ENCODE measurements at regions not wholly inside any gene's neighbourhood (a gene's known extent, or its start where the extent isn't known, plus 50 kb on each side); places are given as distances from the start of the nearest gene placed in this dataset.

GRCh38 chr10:3723766-3724165 lies 61.2 kb downstream of the KLF6 start:
- no peaks in the 10 kb centered on the region for H3K4me1 ChIP-seq (ENCODE audit: control insufficient read depth, low read length)
- H3K4me3 ChIP-seq (ENCODE audit: low read length), result no peak overlapping the region
- no peak overlapping the region for H3K27ac ChIP-seq (ENCODE audit: low read depth, low read length)
- H3F3A ChIP-seq (ENCODE audit: control insufficient read depth, insufficient read depth), result no peaks in the 10 kb centered on the region
- no peaks in the 10 kb centered on the region for H3K36me3 ChIP-seq (ENCODE audit: control insufficient read depth, low read length)
- TF ChIP-seq, protein P1, sequence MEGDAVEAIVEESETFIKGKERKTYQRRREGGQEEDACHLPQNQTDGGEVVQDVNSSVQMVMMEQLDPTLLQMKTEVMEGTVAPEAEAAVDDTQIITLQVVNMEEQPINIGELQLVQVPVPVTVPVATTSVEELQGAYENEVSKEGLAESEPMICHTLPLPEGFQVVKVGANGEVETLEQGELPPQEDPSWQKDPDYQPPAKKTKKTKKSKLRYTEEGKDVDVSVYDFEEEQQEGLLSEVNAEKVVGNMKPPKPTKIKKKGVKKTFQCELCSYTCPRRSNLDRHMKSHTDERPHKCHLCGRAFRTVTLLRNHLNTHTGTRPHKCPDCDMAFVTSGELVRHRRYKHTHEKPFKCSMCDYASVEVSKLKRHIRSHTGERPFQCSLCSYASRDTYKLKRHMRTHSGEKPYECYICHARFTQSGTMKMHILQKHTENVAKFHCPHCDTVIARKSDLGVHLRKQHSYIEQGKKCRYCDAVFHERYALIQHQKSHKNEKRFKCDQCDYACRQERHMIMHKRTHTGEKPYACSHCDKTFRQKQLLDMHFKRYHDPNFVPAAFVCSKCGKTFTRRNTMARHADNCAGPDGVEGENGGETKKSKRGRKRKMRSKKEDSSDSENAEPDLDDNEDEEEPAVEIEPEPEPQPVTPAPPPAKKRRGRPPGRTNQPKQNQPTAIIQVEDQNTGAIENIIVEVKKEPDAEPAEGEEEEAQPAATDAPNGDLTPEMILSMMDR (IDR thresholded peaks at IDR 0.05; ENCODE audit: low read depth, low read length, poor library complexity, severe bottlenecking), result no peak
- TF ChIP-seq EZH2phosphoT487 (IDR thresholded peaks at IDR 0.05; ENCODE audit: borderline replicate concordance, low read length), result no peak
- no peaks in the 10 kb centered on the region for H3K9me3 ChIP-seq (ENCODE audit: control insufficient read depth, insufficient read depth, low read length)
- H3K9me2 ChIP-seq (replicated peaks; ENCODE audit: control insufficient read depth, low read length), result no peaks in the 10 kb centered on the region
- no peak overlapping the region for H3K4me2 ChIP-seq (ENCODE audit: low read length)
- H3K27me3 ChIP-seq (ENCODE audit: control insufficient read depth, low read length), result no peaks in the 10 kb centered on the region
- H4K20me1 ChIP-seq (ENCODE audit: control insufficient read depth, insufficient read depth, low read depth, low read length), result no peaks in the 10 kb centered on the region
- no peaks in the 10 kb centered on the region for H3K79me2 ChIP-seq (ENCODE audit: control insufficient read depth, low read length)

DNA sequence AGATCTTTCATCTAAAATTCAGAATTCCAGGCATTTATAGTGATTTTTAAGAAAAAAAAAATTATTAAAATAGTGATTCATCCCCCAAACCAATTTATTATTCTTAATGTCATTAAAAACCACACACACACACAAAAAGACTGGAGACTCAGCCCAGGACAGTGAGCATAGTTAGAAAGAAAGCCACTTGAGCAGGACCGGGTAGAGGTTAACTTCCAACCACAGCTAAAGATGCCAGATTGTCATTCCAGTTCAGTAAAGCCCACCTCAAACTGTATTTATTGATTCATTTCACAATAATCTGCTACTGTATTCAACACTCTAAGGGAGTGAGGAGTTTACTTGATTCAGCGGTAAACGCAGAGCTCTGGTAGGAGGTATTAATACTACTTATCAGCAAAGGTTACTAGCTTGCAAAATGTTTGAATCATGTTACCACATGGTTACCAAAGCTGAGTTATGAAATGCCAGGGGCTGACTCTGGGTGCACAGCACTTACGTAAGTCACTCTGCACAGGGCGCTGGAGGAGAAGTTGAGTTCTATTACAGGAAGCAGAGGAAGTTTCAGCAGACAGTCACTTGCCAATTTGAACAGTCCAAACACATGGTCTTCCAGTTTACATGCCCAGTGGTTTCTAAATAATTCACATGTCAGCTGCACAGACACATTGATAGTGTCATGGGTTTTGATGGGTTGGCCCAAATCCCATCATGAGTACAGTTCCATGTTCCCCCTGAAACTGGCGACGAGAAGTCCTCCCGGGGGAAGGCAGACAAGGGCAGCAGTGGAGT lies 64.6 kb downstream of the KLF6 start:
- Histone ChIP-seq H3K4me3 (ENCODE audit: low read length) (no peak overlapping the region), H3K9me2 (replicated peaks; ENCODE audit: control insufficient read depth, low read length) (no peaks in the 10 kb centered on the region), H3K79me2 (ENCODE audit: control insufficient read depth, low read length) (no peaks in the 10 kb centered on the region), H3K27ac (ENCODE audit: low read depth, low read length) (no peak overlapping the region), H3K9me3 (ENCODE audit: control insufficient read depth, insufficient read depth, low read length) (no peaks in the 10 kb centered on the region), H3K36me3 (ENCODE audit: control insufficient read depth, low read length) (no peaks in the 10 kb centered on the region), H3F3A (ENCODE audit: control insufficient read depth, insufficient read depth) (no peaks in the 10 kb centered on the region), H3K4me2 (ENCODE audit: low read length) (no peak overlapping the region), H4K20me1 (ENCODE audit: control insufficient read depth, insufficient read depth, low read depth, low read length) (no peaks in the 10 kb centered on the region), H3K27me3 (ENCODE audit: control insufficient read depth, low read length) (no peaks in the 10 kb centered on the region), H3K4me1 (ENCODE audit: control insufficient read depth, low read length) (no peaks in the 10 kb centered on the region)
- TF ChIP-seq, protein P1 (IDR thresholded peaks at IDR 0.05; ENCODE audit: low read depth, low read length, poor library complexity, severe bottlenecking), result no peak
- no peak for TF ChIP-seq EZH2phosphoT487 (IDR thresholded peaks at IDR 0.05; ENCODE audit: borderline replicate concordance, low read length)

- no peaks in the 10 kb centered on the region for H3K79me2 ChIP-seq (ENCODE audit: control insufficient read depth, low read length)
- H3K4me3 ChIP-seq (ENCODE audit: low read length), result no peak overlapping the region
- H3K4me2 ChIP-seq (ENCODE audit: low read length), result no peak overlapping the region
- H4K20me1 ChIP-seq (ENCODE audit: control insufficient read depth, insufficient read depth, low read depth, low read length), result no peaks in the 10 kb centered on the region
- H3K27ac ChIP-seq (ENCODE audit: low read depth, low read length), result no peak overlapping the region
- no peaks in the 10 kb centered on the region for H3K9me3 ChIP-seq (ENCODE audit: control insufficient read depth, insufficient read depth, low read length)
- H3K4me1 ChIP-seq (ENCODE audit: control insufficient read depth, low read length), result no peaks in the 10 kb centered on the region
- no peaks in the 10 kb centered on the region for H3K36me3 ChIP-seq (ENCODE audit: control insufficient read depth, low read length)
- no peaks in the 10 kb centered on the region for H3K9me2 ChIP-seq (replicated peaks; ENCODE audit: control insufficient read depth, low read length)
- no peak for TF ChIP-seq EZH2phosphoT487 (IDR thresholded peaks at IDR 0.05; ENCODE audit: borderline replicate concordance, low read length)
- TF ChIP-seq, protein P1 (IDR thresholded peaks at IDR 0.05; ENCODE audit: low read depth, low read length, poor library complexity, severe bottlenecking), result no peak
- no peaks in the 10 kb centered on the region for H3K27me3 ChIP-seq (ENCODE audit: control insufficient read depth, low read length)
- no peaks in the 10 kb centered on the region for H3F3A ChIP-seq (ENCODE audit: control insufficient read depth, insufficient read depth)
These were observed 65.8 kb downstream of the KLF6 start for GRCh38 chr10:3719024-3719843.
